ENCODE measurements at regions not wholly inside any gene's neighbourhood (a gene's known extent, or its start where the extent isn't known, plus 50 kb on each side); places are given as distances from the start of the nearest gene placed in this dataset.

DNA sequence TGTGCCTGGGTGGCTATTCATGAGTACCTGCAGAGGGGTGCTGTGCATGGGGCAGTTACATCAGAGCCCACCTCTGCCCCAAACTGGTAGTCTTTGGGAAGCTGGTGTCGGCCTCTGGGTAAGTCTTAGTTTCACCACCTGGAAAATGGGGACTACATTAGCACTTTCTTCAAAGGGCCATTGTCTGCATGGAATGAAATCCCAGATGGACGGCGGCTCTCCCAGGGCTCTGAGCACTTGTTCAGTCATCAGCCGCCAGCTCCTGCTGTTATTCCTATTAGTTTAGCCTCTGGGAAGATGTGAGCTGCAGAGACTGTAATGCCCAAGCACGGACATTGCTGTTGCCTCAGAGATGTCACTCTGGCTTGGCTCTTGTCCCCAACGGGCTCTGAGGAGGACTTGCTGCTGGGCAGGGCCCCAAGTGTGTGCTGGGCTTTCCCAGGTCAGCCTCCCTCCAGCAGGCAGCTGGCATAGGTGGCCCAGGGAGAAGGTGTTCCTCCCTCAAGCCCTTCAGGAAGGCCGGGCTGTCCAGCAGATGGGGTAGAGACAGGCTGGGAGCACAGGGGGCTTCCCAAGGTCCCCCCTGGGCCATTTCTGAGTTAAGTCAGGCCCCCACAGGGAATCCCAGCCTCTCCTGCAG, 268.3 kb downstream of the TFAP2C start:
- TF ChIP-seq POLR2A (IDR thresholded peaks at IDR 0.05) (no peak), POLR2AphosphoS5 (IDR thresholded peaks at IDR 0.05) (no peak)
- TF ChIP-seq, protein P1, sequence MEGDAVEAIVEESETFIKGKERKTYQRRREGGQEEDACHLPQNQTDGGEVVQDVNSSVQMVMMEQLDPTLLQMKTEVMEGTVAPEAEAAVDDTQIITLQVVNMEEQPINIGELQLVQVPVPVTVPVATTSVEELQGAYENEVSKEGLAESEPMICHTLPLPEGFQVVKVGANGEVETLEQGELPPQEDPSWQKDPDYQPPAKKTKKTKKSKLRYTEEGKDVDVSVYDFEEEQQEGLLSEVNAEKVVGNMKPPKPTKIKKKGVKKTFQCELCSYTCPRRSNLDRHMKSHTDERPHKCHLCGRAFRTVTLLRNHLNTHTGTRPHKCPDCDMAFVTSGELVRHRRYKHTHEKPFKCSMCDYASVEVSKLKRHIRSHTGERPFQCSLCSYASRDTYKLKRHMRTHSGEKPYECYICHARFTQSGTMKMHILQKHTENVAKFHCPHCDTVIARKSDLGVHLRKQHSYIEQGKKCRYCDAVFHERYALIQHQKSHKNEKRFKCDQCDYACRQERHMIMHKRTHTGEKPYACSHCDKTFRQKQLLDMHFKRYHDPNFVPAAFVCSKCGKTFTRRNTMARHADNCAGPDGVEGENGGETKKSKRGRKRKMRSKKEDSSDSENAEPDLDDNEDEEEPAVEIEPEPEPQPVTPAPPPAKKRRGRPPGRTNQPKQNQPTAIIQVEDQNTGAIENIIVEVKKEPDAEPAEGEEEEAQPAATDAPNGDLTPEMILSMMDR (IDR thresholded peaks at IDR 0.05 in 8 of 11, conservative IDR thresholded peaks at IDR 0.05 in 3 of 11), result no peak
